ENCODE measurements at regions not wholly inside any gene's neighbourhood (a gene's known extent, or its start where the extent isn't known, plus 50 kb on each side); places are given as distances from the start of the nearest gene placed in this dataset.

DNA sequence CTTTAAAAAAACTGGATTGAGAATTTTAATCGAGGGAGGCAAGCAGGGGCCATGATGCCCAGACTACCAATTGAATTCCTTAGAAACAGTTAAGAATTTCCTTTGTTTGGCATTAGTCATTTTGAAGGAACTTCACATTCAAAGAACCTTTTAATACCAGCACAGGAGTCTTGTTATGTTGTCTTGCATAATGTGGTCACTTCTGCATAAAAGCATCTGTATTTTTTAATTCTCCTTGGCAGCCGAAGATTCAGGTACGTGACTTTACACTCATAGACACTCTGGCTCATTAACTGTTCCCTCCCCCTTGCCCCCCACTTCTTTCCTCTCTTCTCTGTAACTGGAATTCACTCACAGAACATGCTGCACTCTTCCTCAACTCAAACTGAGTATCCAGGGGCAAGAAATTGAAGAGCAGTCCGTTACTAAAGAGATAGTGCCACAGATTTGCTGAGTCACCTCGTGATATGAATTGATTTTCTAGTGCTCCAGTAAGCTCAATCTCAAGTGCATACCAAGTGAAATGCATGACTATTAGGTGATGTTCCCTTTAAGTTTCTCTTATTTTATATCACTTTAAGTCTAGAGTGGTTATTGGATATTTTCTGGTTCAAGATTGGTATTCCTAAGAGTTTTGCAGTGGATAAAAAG, 572.2 kb upstream of the SOX9 start:
- intact Hi-C loops (cut with micrococcal nuclease): no loop called here
- DNase-seq (peak; percentile 49), ATAC-seq (peak; percentile 33; the same call in 1 of the 2 replicates)
- no peaks in the 10 kb centered on the region for H3K79me2 ChIP-seq (ENCODE audit: low read length)
- CTCF ChIA-PET: no interaction called here
- no peak for TF ChIP-seq EZH2 (IDR thresholded peaks at IDR 0.05; ENCODE audit: low read length, unreplicated experiment)
- no peak for TF ChIP-seq EZH2phosphoT487 (IDR thresholded peaks at IDR 0.05; ENCODE audit: borderline replicate concordance, low read length)
- TF ChIP-seq, protein P1, sequence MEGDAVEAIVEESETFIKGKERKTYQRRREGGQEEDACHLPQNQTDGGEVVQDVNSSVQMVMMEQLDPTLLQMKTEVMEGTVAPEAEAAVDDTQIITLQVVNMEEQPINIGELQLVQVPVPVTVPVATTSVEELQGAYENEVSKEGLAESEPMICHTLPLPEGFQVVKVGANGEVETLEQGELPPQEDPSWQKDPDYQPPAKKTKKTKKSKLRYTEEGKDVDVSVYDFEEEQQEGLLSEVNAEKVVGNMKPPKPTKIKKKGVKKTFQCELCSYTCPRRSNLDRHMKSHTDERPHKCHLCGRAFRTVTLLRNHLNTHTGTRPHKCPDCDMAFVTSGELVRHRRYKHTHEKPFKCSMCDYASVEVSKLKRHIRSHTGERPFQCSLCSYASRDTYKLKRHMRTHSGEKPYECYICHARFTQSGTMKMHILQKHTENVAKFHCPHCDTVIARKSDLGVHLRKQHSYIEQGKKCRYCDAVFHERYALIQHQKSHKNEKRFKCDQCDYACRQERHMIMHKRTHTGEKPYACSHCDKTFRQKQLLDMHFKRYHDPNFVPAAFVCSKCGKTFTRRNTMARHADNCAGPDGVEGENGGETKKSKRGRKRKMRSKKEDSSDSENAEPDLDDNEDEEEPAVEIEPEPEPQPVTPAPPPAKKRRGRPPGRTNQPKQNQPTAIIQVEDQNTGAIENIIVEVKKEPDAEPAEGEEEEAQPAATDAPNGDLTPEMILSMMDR (conservative IDR thresholded peaks at IDR 0.05; ENCODE audit: low read depth, low read length): no peak
- no peaks in the 10 kb centered on the region for H4K20me1 ChIP-seq (ENCODE audit: low read length)
- H2AFZ ChIP-seq (ENCODE audit: low read length): peak overlapping the region; percentile 3; the same call in 1 of the 2 replicates
- no peak overlapping the region for H3K4me2 ChIP-seq (ENCODE audit: low read length)
- H3K27me3 ChIP-seq (ENCODE audit: low read length): no peaks in the 10 kb centered on the region
- no peaks in the 10 kb centered on the region for H3K9me3 ChIP-seq (ENCODE audit: low read length)
- H3K27ac ChIP-seq (ENCODE audit: low read length): no peak overlapping the region
- no TSS peak for BruUV-seq (replicated peaks)
- no peaks in the 10 kb centered on the region for H3F3A ChIP-seq (ENCODE audit: low read length, unreplicated experiment)
- H3K9ac ChIP-seq (ENCODE audit: low read length): no peak overlapping the region
- H3K4me3 ChIP-seq (ENCODE audit: low read length): no peak overlapping the region
- no peaks in the 10 kb centered on the region for H3K36me3 ChIP-seq (ENCODE audit: low read depth, low read length)
- no peaks in the 10 kb centered on the region for H3K9me2 ChIP-seq (replicated peaks; ENCODE audit: low read length)
- H3K4me1 ChIP-seq (ENCODE audit: insufficient read depth, low read length): peaks cover 7% of the 10 kb centered on the region; the same call in 1 of the 2 replicates
- POLR2A ChIA-PET (ENCODE audit: unreplicated experiment): no interaction called here

DNA sequence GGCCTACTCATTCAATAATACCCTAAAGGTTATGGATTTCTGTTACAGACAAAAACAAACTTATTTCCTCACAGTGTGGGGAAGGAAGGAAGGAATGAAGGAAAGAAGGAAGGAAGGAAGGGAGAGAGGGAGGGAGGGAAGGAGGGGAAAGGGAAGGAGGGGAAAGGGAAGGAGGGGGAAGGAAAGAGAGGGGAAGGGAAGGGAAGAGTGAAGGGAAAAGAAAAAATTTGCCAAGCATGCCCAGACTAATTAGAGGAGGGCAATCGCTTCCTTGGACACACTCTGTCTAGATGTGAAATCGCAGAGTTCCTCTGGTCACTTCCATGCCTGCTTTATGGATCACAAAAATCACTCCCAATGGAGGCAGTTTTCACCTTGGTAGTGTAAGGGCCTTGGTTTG, 570.1 kb upstream of the SOX9 start:
- TF ChIP-seq EZH2phosphoT487 (IDR thresholded peaks at IDR 0.05; ENCODE audit: borderline replicate concordance, low read length) (no peak), EZH2 (IDR thresholded peaks at IDR 0.05; ENCODE audit: low read length, unreplicated experiment) (no peak)
- TF ChIP-seq, protein P1 (conservative IDR thresholded peaks at IDR 0.05; ENCODE audit: low read depth, low read length): no peak
- Histone ChIP-seq H3K27ac (ENCODE audit: low read length) (no peak overlapping the region), H3K36me3 (ENCODE audit: low read depth, low read length) (no peaks in the 10 kb centered on the region), H2AFZ (ENCODE audit: low read length) (no peak overlapping the region), H3K9ac (ENCODE audit: low read length) (no peak overlapping the region), H3K4me1 (ENCODE audit: insufficient read depth, low read length) (peaks cover 7% of the 10 kb centered on the region; the same call in 1 of the 2 replicates), H3K4me2 (ENCODE audit: low read length) (no peak overlapping the region), H3K9me2 (replicated peaks; ENCODE audit: low read length) (no peaks in the 10 kb centered on the region), H3K4me3 (ENCODE audit: low read length) (no peak overlapping the region), H3K79me2 (ENCODE audit: low read length) (no peaks in the 10 kb centered on the region), H4K20me1 (ENCODE audit: low read length) (no peaks in the 10 kb centered on the region), H3K9me3 (ENCODE audit: low read length) (no peaks in the 10 kb centered on the region), H3F3A (ENCODE audit: low read length, unreplicated experiment) (no peaks in the 10 kb centered on the region), H3K27me3 (ENCODE audit: low read length) (no peaks in the 10 kb centered on the region)
- DNase-seq (no peak), ATAC-seq (no peak)
- intact Hi-C loops (cut with micrococcal nuclease): no loop called here
- ChIA-PET POLR2A (ENCODE audit: unreplicated experiment) (no interaction called here), CTCF (no interaction called here)
- no TSS peak for BruUV-seq (replicated peaks)

DNA sequence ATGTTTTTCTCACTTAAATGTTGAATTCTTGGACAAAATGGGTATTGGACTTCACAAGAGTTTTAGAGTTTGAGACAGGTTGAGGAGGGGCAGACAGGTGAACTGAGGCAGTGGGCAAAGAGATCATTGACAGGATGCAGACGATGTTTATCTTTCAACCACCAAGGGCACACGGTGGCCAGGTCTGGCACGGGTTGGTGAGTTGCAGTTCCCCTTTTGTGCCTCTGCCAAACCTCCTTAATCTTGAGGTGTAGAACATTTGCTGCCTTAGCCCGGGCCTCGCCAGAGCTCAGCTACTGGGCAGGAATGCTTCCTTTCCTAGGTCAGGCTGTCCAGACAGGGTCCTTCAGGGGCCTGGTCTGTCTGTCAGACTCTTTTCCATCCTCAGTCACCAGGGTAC, 567.4 kb upstream of the SOX9 start:
- no peaks in the 10 kb centered on the region for H3F3A ChIP-seq (ENCODE audit: low read length, unreplicated experiment)
- no peaks in the 10 kb centered on the region for H3K9me2 ChIP-seq (replicated peaks; ENCODE audit: low read length)
- intact Hi-C loops (cut with micrococcal nuclease): no loop called here
- H3K27me3 ChIP-seq (ENCODE audit: low read length): no peaks in the 10 kb centered on the region
- H3K36me3 ChIP-seq (ENCODE audit: low read depth, low read length): no peaks in the 10 kb centered on the region
- H2AFZ ChIP-seq (ENCODE audit: low read length): no peak overlapping the region
- H3K9me3 ChIP-seq (ENCODE audit: low read length): no peaks in the 10 kb centered on the region
- ChIA-PET POLR2A (ENCODE audit: unreplicated experiment) (no interaction called here), CTCF (no interaction called here)
- H3K4me3 ChIP-seq (ENCODE audit: low read length): no peak overlapping the region
- BruUV-seq (replicated peaks): no TSS peak
- H3K27ac ChIP-seq (ENCODE audit: low read length): no peak overlapping the region
- no peak overlapping the region for H3K9ac ChIP-seq (ENCODE audit: low read length)
- DNase-seq: no peak
- no peak overlapping the region for H3K4me2 ChIP-seq (ENCODE audit: low read length)
- H3K4me1 ChIP-seq (ENCODE audit: insufficient read depth, low read length): peaks cover 5% of the 10 kb centered on the region; the same call in 1 of the 2 replicates
- no peaks in the 10 kb centered on the region for H3K79me2 ChIP-seq (ENCODE audit: low read length)
- H4K20me1 ChIP-seq (ENCODE audit: low read length): no peaks in the 10 kb centered on the region
- TF ChIP-seq EZH2 (IDR thresholded peaks at IDR 0.05; ENCODE audit: low read length, unreplicated experiment) (no peak), EZH2phosphoT487 (IDR thresholded peaks at IDR 0.05; ENCODE audit: borderline replicate concordance, low read length) (no peak)
- TF ChIP-seq, protein P1 (conservative IDR thresholded peaks at IDR 0.05; ENCODE audit: low read depth, low read length): no peak
- no peak for ATAC-seq
